Nephron progenitor cell (in vitro differentiated cells): ENCODE measurements at regions not wholly inside any gene's neighbourhood (a gene's known extent, or its start where the extent isn't known, plus 50 kb on each side); places are given as distances from the start of the nearest gene placed in this dataset.

Experiments used
- DNase-seq: peaks from one replicate; pipeline ENCODE4 v3.0.0; 2021
- H3K27ac Mint-ChIP-seq: 2 replicates; pipeline ENCODE4 v1.8.0; 2021; ENCODE audit warnings: mild to moderate bottlenecking, moderate library complexity, mixed read lengths
- H3K27me3 Mint-ChIP-seq: 2 replicates; pipeline ENCODE4 v1.8.0; 2021; ENCODE audit warnings: mild to moderate bottlenecking, low read depth, mixed read lengths; ENCODE audit not compliant: poor library complexity
- H3K36me3 Mint-ChIP-seq: 2 replicates; pipeline ENCODE4 v1.8.0; 2021; ENCODE audit warnings: low read depth, mixed read lengths
- H3K4me1 Mint-ChIP-seq: 2 replicates; pipeline ENCODE4 v1.8.0; 2021; ENCODE audit warnings: mixed read lengths
- H3K4me3 Mint-ChIP-seq: 2 replicates; pipeline ENCODE4 v1.8.0; 2021; ENCODE audit warnings: mild to moderate bottlenecking, moderate library complexity, mixed read lengths
- H3K9me3 Mint-ChIP-seq: 2 replicates; pipeline ENCODE4 v1.8.0; 2021; ENCODE audit warnings: mild to moderate bottlenecking, moderate library complexity, mixed read lengths
- CTCF ChIP-seq: fragments of 200-600 bp; sonication (generic); IDR thresholded peaks from 2 replicates; pipeline ENCODE4 v1.5.0; 2021; ENCODE audit warnings: antibody characterized with exemption

DNA sequence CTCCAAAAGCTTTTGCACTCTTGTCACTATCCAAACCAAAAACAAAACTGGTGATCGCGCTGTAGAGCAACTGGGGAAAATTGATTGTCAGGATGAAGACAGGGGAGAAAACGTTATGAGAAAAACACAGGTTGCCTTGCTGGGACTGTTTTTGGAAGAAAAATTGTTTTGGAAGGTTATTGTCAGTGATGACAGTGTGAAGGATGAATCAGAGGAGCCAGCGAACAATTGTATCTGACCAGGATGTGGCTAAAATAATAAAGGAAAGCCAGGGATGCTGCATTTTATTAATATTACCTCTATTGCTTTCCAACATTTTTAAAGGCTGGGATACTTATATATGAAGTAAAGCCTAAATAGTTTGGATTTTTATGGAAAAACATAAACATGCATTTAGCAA lies 334.0 kb downstream of the SPRY2 start:
- Mint-ChIP-seq H3K27me3 (no peaks in the 10 kb centered on the region), H3K9me3 (peaks cover 6% of the 10 kb centered on the region), H3K4me1 (peaks cover 28% of the 10 kb centered on the region), H3K4me3 (no peak overlapping the region), H3K27ac (no peak overlapping the region), H3K36me3 (peaks cover 6% of the 10 kb centered on the region)
- no peak for TF ChIP-seq CTCF
- DNase-seq, result no peak

- peaks cover 6% of the 10 kb centered on the region for H3K36me3 Mint-ChIP-seq
- DNase-seq, result no peak
- H3K27ac Mint-ChIP-seq, result no peak overlapping the region
- H3K4me3 Mint-ChIP-seq, result no peak overlapping the region
- TF ChIP-seq CTCF, result no peak
- peaks cover 6% of the 10 kb centered on the region for H3K9me3 Mint-ChIP-seq
- no peaks in the 10 kb centered on the region for H3K27me3 Mint-ChIP-seq
- H3K4me1 Mint-ChIP-seq, result peaks cover 15% of the 10 kb centered on the region
These were observed 339.4 kb downstream of the SPRY2 start for GRCh38 chr13:80001510-80001842.

DNA sequence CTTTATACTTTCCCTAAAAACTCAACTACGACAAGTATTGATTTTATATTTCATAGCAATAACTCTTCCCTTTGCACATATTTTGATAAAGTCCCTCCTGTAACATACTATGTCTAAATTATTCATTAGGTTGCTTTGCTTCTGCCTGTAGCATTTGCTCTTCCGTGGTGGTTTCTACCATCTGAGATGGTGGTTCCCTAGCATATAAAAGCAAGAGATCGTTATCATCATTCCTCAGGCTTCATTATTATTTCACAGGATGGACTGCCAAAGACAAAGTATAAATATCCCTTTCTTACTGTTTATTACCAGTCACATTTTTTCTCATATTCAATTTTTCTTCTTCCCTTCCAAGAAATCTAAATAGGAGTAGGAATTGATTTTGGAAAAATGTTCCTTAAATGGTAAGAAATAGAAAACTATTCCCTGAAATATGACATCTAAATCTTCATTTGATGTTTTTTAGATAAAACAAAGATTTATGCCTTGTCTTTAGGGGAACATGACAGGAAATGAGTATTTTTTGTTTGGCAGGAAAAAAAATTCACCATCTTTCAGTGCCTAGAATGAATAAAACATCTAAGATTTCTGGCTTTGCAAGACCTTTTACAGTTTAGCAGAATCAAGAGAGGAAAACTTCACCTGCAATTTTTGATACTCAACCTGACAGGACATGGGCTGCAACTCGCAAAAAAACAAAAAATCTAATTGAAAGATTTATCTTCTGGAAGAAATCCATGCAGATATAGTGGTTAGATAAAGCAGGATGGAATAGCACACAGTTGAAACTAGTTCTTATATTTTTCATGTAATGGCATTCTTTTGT lies 340.0 kb downstream of the SPRY2 start:
- H3K36me3 Mint-ChIP-seq, result peaks cover 6% of the 10 kb centered on the region
- peaks cover 16% of the 10 kb centered on the region for H3K4me1 Mint-ChIP-seq
- H3K9me3 Mint-ChIP-seq, result peaks cover 6% of the 10 kb centered on the region
- no peak overlapping the region for H3K4me3 Mint-ChIP-seq
- no peak for TF ChIP-seq CTCF
- DNase-seq, result no peak
- H3K27me3 Mint-ChIP-seq, result no peaks in the 10 kb centered on the region
- H3K27ac Mint-ChIP-seq, result no peak overlapping the region

GRCh38 chr13:79999601-80000000 lies 341.3 kb downstream of the SPRY2 start:
- no peaks in the 10 kb centered on the region for H3K36me3 Mint-ChIP-seq
- H3K4me3 Mint-ChIP-seq, result no peak overlapping the region
- TF ChIP-seq CTCF, result no peak
- no peaks in the 10 kb centered on the region for H3K27me3 Mint-ChIP-seq
- peaks cover 25% of the 10 kb centered on the region for H3K4me1 Mint-ChIP-seq
- no peaks in the 10 kb centered on the region for H3K9me3 Mint-ChIP-seq
- no peak overlapping the region for H3K27ac Mint-ChIP-seq
- DNase-seq, result no peak

DNA sequence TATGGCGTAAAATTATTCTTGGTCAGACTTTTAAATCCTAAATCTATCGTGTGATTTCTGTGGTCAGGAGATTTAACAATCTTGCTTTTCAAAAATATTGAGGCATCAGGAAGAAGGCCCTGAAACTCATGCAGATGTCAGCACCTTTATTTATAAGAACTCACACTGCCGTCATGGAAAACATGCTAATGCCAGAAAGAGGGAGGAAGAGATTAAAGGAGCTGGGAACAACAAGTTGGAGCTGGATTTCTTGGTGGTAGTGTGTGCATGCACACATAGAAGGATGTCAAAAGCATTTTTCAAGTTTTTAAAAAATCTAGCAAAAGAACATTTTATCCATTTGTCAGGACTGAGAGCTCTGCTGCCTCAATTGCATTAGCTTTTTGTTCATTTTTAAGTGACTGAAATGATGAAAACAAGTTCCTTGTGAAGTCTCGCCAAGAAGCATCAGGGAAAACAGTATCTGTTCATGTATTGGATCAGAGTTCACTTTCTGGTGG lies 342.5 kb downstream of the SPRY2 start:
- Mint-ChIP-seq H3K27me3 (no peaks in the 10 kb centered on the region), H3K4me1 (peaks cover 25% of the 10 kb centered on the region), H3K27ac (no peak overlapping the region), H3K4me3 (no peak overlapping the region), H3K9me3 (no peaks in the 10 kb centered on the region), H3K36me3 (no peaks in the 10 kb centered on the region)
- TF ChIP-seq CTCF, result no peak
- no peak for DNase-seq

- Mint-ChIP-seq H3K4me1 (peaks cover 23% of the 10 kb centered on the region), H3K36me3 (no peaks in the 10 kb centered on the region), H3K27ac (no peak overlapping the region), H3K27me3 (no peaks in the 10 kb centered on the region), H3K4me3 (no peak overlapping the region), H3K9me3 (no peaks in the 10 kb centered on the region)
- DNase-seq, result no peak
- TF ChIP-seq CTCF, result no peak
These were observed 343.7 kb downstream of the SPRY2 start for GRCh38 chr13:79997244-79997643.
